Trophoblast cell (in vitro differentiated cells and primary cell): ENCODE measurements at regions not wholly inside any gene's neighbourhood (a gene's known extent, or its start where the extent isn't known, plus 50 kb on each side); places are given as distances from the start of the nearest gene placed in this dataset.
"Not testable (repeated sequence)": the region's sequence is repeated elsewhere in the genome, so short reads cannot be mapped to it uniquely, and the experiment has no call there.

ENCODE experiments used
- DNase-seq, 2 donors: peaks; one replicate each; pipeline ENCODE4 v3.0.0-alpha.2; 2016
- H2AFZ ChIP-seq: 2 replicates; pipeline ENCODE4 v1.6.1; 2013; ENCODE audit warnings: low read length, moderate library complexity, mild to moderate bottlenecking; ENCODE audit not compliant: insufficient read depth, poor library complexity
- H2AK5ac ChIP-seq: 2 replicates; pipeline ENCODE4 v1.6.1; 2013; ENCODE audit warnings: mild to moderate bottlenecking, low read length
- H2BK120ac ChIP-seq: 2 replicates; pipeline ENCODE4 v1.6.1; 2013; ENCODE audit warnings: low read length, mild to moderate bottlenecking, moderate library complexity; ENCODE audit not compliant: insufficient read depth, poor library complexity
- H2BK12ac ChIP-seq: 2 replicates; pipeline ENCODE4 v1.6.1; 2013; ENCODE audit warnings: mild to moderate bottlenecking, low read length, moderate library complexity
- H2BK5ac ChIP-seq: 2 replicates; pipeline ENCODE4 v1.6.1; 2013; ENCODE audit warnings: low read length, low read depth, moderate library complexity, mild to moderate bottlenecking; ENCODE audit not compliant: poor library complexity
- H3K14ac ChIP-seq: 2 replicates; pipeline ENCODE4 v1.6.1; 2013; ENCODE audit warnings: mild to moderate bottlenecking, low read length
- H3K18ac ChIP-seq: 2 replicates; pipeline ENCODE4 v1.6.1; 2013; ENCODE audit warnings: mild to moderate bottlenecking, low read length
- H3K23ac ChIP-seq: 2 replicates; pipeline ENCODE4 v1.6.1; 2013; ENCODE audit warnings: low read length
- H3K27ac ChIP-seq: 2 replicates; pipeline ENCODE4 v1.5.1; 2013; ENCODE audit warnings: low read depth, mild to moderate bottlenecking, inconsistent platforms, low read length, moderate library complexity
- H3K27me3 ChIP-seq: 2 replicates; pipeline ENCODE4 v1.6.1; 2013; ENCODE audit warnings: inconsistent platforms, mild to moderate bottlenecking, low read length, moderate library complexity; ENCODE audit not compliant: insufficient read depth
- H3K36me3 ChIP-seq, 2 experiments: 1 replicate in 1 of 2; 2 replicates in 1 of 2; pipeline ENCODE4 v1.6.1; 2013; ENCODE audit warnings: low read length in 2 of 2, mild to moderate bottlenecking in 2 of 2, moderate library complexity in 1 of 2; ENCODE audit not compliant: insufficient read depth in 2 of 2, control insufficient read depth in 1 of 2
- H3K4ac ChIP-seq: 2 replicates; pipeline ENCODE4 v1.6.1; 2013; ENCODE audit warnings: low read depth, mild to moderate bottlenecking, low read length, moderate library complexity
- H3K4me1 ChIP-seq, 2 experiments: 1 replicate in 1 of 2; 2 replicates in 1 of 2; pipeline ENCODE4 v1.6.1; 2013; ENCODE audit warnings: low read length in 2 of 2, mild to moderate bottlenecking in 2 of 2, moderate library complexity in 1 of 2; ENCODE audit not compliant: insufficient read depth in 2 of 2, control insufficient read depth in 1 of 2
- H3K4me2 ChIP-seq: 2 replicates; pipeline ENCODE4 v1.6.1; 2013; ENCODE audit warnings: inconsistent platforms, mild to moderate bottlenecking, low read length, moderate library complexity
- H3K4me3 ChIP-seq: 2 replicates; pipeline ENCODE4 v1.5.1; 2013; ENCODE audit warnings: mild to moderate bottlenecking, low read depth, low read length, inconsistent platforms
- H3K79me1 ChIP-seq: one replicate; pipeline ENCODE4 v1.6.1; 2013; ENCODE audit warnings: low read length
- H3K79me2 ChIP-seq: 2 replicates; pipeline ENCODE4 v1.6.1; 2013; ENCODE audit warnings: low read length, mild to moderate bottlenecking; ENCODE audit not compliant: control insufficient read depth, insufficient read depth, poor library complexity
- H3K9ac ChIP-seq: 2 replicates; pipeline ENCODE4 v1.6.1; 2013; ENCODE audit warnings: mild to moderate bottlenecking, low read length
- H3K9me3 ChIP-seq: 2 replicates; pipeline ENCODE4 v1.6.1; 2013; ENCODE audit warnings: low read depth, mild to moderate bottlenecking, control low read depth, inconsistent platforms, low read length; ENCODE audit not compliant: insufficient read depth
- H4K12ac ChIP-seq: 2 replicates; pipeline ENCODE4 v1.6.1; 2013; ENCODE audit warnings: low read depth, mild to moderate bottlenecking, low read length, moderate library complexity
- H4K8ac ChIP-seq: 2 replicates; pipeline ENCODE4 v1.6.1; 2013; ENCODE audit warnings: low read depth, mild to moderate bottlenecking, low read length, moderate library complexity
- H4K91ac ChIP-seq: one replicate; pipeline ENCODE4 v1.6.1; 2013; ENCODE audit warnings: low read depth, mild to moderate bottlenecking, low read length, moderate library complexity
- WGBS: extraction: QIAGEN DNeasy Blood & Tissue Kit; methylation state at CpG from one replicate; pipeline ENCODE4 v1.1.7; 2013; ENCODE audit warnings: missing lambda C conversion rate; ENCODE audit not compliant: insufficient read length, insufficient coverage; ENCODE audit errors: extremely low coverage; 5-methylcytosine and 5-hydroxymethylcytosine counted together

DNA sequence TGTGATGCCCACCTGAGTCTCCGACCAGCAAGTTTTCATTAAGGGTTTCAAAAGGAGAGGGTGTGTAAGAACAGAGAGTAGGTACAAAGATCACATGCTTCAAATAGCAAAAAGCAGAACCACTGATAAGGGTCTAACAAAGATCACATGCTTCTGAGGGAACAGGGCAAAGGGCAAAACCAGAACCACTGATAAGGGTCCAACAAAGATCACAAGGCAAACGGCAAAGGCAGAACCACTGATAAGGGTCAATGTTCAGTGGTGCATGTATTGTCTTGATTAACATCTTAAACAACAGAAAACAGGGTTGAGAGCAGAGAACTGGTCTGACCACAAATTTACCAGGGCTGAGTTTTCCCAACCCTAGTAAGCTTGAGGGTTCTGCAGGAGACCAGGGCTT lies 145.8 kb upstream of the NBPF11 start:
- not testable (repeated sequence) for H2AFZ ChIP-seq, H3K14ac ChIP-seq, H4K8ac ChIP-seq, H3K4me2 ChIP-seq, H3K27me3 ChIP-seq, H3K23ac ChIP-seq, H3K79me2 ChIP-seq, H3K4ac ChIP-seq, H2BK5ac ChIP-seq, H2BK120ac ChIP-seq, H3K9me3 ChIP-seq, H3K4me1 ChIP-seq, H4K12ac ChIP-seq, H3K4me3 ChIP-seq, H2BK12ac ChIP-seq, H3K27ac ChIP-seq, H3K18ac ChIP-seq, H3K36me3 ChIP-seq, H3K9ac ChIP-seq, H4K91ac ChIP-seq, H3K79me1 ChIP-seq, H2AK5ac ChIP-seq
- DNase-seq, result peak; percentile 60 to 65
- WGBS, result no CpG with 5 or more reads among the region's 2 CpGs

DNA sequence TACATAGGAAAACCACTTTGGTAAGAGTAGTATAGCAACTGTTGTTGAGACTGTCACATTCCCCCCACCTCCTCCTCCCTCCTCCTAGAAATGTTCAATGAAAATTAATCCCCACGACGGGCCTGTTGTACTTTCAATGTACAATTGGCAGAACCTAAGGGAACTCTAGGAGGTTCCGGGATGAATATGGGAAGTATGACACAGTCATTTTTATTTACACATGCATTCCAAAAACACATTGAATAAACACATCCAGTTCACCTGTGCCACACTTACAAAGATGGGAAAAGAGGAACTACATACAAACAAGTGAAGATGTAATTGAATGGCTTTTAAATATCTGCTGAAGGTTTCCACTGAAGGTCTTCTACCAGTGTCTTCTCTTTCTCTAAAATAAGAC lies 144.4 kb upstream of the NBPF11 start:
- H3K27ac ChIP-seq, result no peak overlapping the region
- no peak overlapping the region for H2BK120ac ChIP-seq
- H3K4ac ChIP-seq, result no peak overlapping the region
- H3K9ac ChIP-seq, result no peak overlapping the region
- no peaks in the 10 kb centered on the region for H3K79me2 ChIP-seq
- no peak overlapping the region for H4K91ac ChIP-seq
- H3K9me3 ChIP-seq, result no peaks in the 10 kb centered on the region
- H3K23ac ChIP-seq, result no peak overlapping the region
- H3K79me1 ChIP-seq, result no peaks in the 10 kb centered on the region
- H3K4me2 ChIP-seq, result no peak overlapping the region
- H3K4me3 ChIP-seq, result no peak overlapping the region
- H3K4me1 ChIP-seq, result no peaks in the 10 kb centered on the region
- no peak overlapping the region for H3K18ac ChIP-seq
- DNase-seq, result no peak
- H3K36me3 ChIP-seq, result no peaks in the 10 kb centered on the region
- no peak overlapping the region for H2BK12ac ChIP-seq
- no peak overlapping the region for H2AK5ac ChIP-seq
- H4K12ac ChIP-seq, result no peak overlapping the region
- no peak overlapping the region for H2BK5ac ChIP-seq
- no peaks in the 10 kb centered on the region for H3K27me3 ChIP-seq
- H3K14ac ChIP-seq, result no peak overlapping the region
- H2AFZ ChIP-seq, result no peak overlapping the region
- H4K8ac ChIP-seq, result no peak overlapping the region
- WGBS, result no CpG with 5 or more reads among the region's 3 CpGs

DNA sequence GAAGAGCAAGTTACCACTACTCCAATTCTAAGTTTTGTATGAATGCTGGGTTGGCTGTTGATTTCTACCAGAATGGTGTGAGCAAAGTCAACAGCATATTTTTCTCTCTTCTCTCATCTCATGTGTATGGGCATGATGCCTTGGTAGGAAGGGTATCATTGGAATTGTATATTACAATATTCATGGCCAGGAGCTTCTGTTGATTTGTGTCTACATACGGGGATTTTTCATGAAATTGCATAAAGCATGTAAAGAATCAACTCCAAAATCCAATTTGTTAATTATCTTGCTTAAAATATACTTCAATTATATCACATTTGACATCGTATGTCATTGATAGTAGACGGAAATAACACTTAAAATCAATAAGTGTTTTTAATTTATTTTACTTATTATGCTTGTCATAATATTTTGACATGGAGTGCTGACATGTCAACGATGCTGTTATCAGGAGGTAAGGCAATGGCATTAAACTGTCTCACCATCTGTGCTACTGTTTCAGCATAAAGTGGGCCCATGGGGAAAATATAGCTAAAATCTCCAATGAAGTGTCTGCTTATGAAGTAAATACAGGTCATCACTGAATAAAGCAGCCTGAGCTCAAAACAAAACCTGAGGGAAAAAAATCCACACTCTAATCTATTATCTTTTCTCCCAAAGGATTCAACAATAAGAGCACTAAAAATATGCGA lies 142.2 kb upstream of the NBPF11 start:
- Histone ChIP-seq H3K79me1 (no peaks in the 10 kb centered on the region), H3K27ac (no peak overlapping the region), H2BK12ac (no peak overlapping the region), H3K9me3 (no peaks in the 10 kb centered on the region), H4K12ac (no peak overlapping the region), H3K14ac (no peak overlapping the region), H3K4me3 (no peak overlapping the region), H4K91ac (no peak overlapping the region), H4K8ac (no peak overlapping the region), H3K4ac (no peak overlapping the region), H2BK120ac (no peak overlapping the region), H2AFZ (no peak overlapping the region), H2BK5ac (no peak overlapping the region), H3K18ac (no peak overlapping the region), H3K79me2 (no peaks in the 10 kb centered on the region), H2AK5ac (no peak overlapping the region), H3K4me2 (no peak overlapping the region), H3K4me1 (no peaks in the 10 kb centered on the region), H3K27me3 (no peaks in the 10 kb centered on the region), H3K36me3 (no peaks in the 10 kb centered on the region), H3K9ac (no peak overlapping the region), H3K23ac (no peak overlapping the region)
- no CpG with 5 or more reads among the region's 5 CpGs for WGBS
- DNase-seq, result no peak

DNA sequence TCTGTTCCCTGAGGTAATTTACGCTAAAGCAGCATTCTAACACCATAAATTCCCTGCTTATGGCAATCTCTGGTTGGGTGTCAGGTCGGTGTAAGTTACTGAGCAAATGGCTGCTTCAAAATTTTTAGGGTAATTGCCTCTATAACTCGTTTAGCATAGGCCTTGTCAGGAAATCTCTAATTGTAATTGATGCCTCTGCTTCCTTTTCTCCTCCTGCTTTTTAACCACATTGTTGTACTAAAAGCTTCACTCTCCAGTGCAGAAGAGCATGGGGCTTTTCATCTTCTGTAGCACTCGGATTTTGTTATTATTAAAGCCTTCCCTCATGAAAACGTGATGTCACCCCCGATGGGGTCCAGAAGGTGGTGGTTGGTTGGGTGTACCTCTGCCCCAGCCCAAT lies 141.6 kb upstream of the NBPF11 start:
- Histone ChIP-seq H3K36me3 (no peaks in the 10 kb centered on the region), H3K4me3 (no peak overlapping the region), H4K8ac (no peak overlapping the region), H4K91ac (no peak overlapping the region), H4K12ac (no peak overlapping the region), H3K14ac (no peak overlapping the region), H2BK120ac (no peak overlapping the region), H2AFZ (no peak overlapping the region), H3K79me1 (no peaks in the 10 kb centered on the region), H3K23ac (no peak overlapping the region), H3K18ac (no peak overlapping the region), H3K9ac (no peak overlapping the region), H3K4ac (no peak overlapping the region), H2AK5ac (no peak overlapping the region), H2BK12ac (no peak overlapping the region), H2BK5ac (no peak overlapping the region), H3K27me3 (no peaks in the 10 kb centered on the region), H3K79me2 (no peaks in the 10 kb centered on the region), H3K27ac (no peak overlapping the region), H3K4me1 (no peaks in the 10 kb centered on the region), H3K9me3 (no peaks in the 10 kb centered on the region), H3K4me2 (no peak overlapping the region)
- no peak for DNase-seq
- no CpG with 5 or more reads among the region's 6 CpGs for WGBS
